H1 (cell line): ENCODE measurements at regions not wholly inside any gene's neighbourhood (a gene's known extent, or its start where the extent isn't known, plus 50 kb on each side); places are given as distances from the start of the nearest gene placed in this dataset.

Source experiments
- ATF2 ChIP-seq: IDR thresholded peaks from 2 replicates; pipeline ENCODE4 v1.6.1; 2012; ENCODE audit warnings: low read length, inconsistent platforms
- CBX5 ChIP-seq: fragments of 300-800, 300-1000 bp; sonication (generic); IDR thresholded peaks from 2 replicates; pipeline ENCODE4 v1.7.1; 2016; ENCODE audit warnings: antibody characterized with exemption, low read length, low read depth
- CTBP2 ChIP-seq: IDR thresholded peaks from 2 replicates; pipeline ENCODE4 v1.7.0; 2011; ENCODE audit warnings: borderline replicate concordance, mild to moderate bottlenecking, moderate library complexity, mixed read lengths, low read length; ENCODE audit not compliant: insufficient read depth, insufficient read length
- EGR1 ChIP-seq: IDR thresholded peaks from 2 replicates; pipeline ENCODE4 v1.6.1; 2011; ENCODE audit warnings: low read depth, low read length, borderline replicate concordance
- GTF2F1 ChIP-seq: IDR thresholded peaks from 2 replicates; pipeline ENCODE4 v1.6.1; 2012; ENCODE audit warnings: low read depth, low read length, improper control_type of control experiment, borderline replicate concordance
- HDAC2 ChIP-seq, 2 experiments: fragments of 300-600 bp in 1 of 2; sonication (generic) in 1 of 2; IDR thresholded peaks; 2 replicates each; pipeline ENCODE4 v1.6.1; 2011 to 2012; ENCODE audit warnings: low read depth in 2 of 2, low read length in 2 of 2, mild to moderate bottlenecking in 2 of 2, moderate library complexity in 2 of 2, borderline replicate concordance in 1 of 2, inconsistent platforms in 1 of 2
- KDM1A ChIP-seq: fragments of 200-600, 300-600 bp; sonication (generic); IDR thresholded peaks from 2 replicates; pipeline ENCODE4 v1.7.1; 2016; ENCODE audit warnings: mild to moderate bottlenecking, low read length, borderline replicate concordance
- POU5F1 ChIP-seq: IDR thresholded peaks from 2 replicates; pipeline ENCODE4 v1.6.1; 2011; ENCODE audit warnings: low read depth, mild to moderate bottlenecking, low read length, moderate library complexity
- RAD21 ChIP-seq, 2 experiments: IDR thresholded peaks in 1 of 2; conservative IDR thresholded peaks in 1 of 2; 2 replicates each; pipeline ENCODE4 v1.6.1; 2011; ENCODE audit warnings: low read depth in 2 of 2, low read length in 2 of 2, improper control_type of control experiment in 1 of 2, inconsistent platforms in 1 of 2, mild to moderate bottlenecking in 1 of 2, moderate library complexity in 1 of 2
- RNF2 ChIP-seq: fragments of 200-900, 300-1000 bp; sonication (generic); IDR thresholded peaks from 2 replicates; pipeline ENCODE4 v1.7.1; 2016; ENCODE audit warnings: borderline replicate concordance, low read depth, mild to moderate bottlenecking, antibody characterized with exemption, low read length; ENCODE audit not compliant: poor library complexity, severe bottlenecking; ENCODE audit errors: missing control alignments
- RXRA ChIP-seq: IDR thresholded peaks from 2 replicates; pipeline ENCODE4 v1.6.1; 2011; ENCODE audit warnings: low read depth, mild to moderate bottlenecking, low read length, moderate library complexity; ENCODE audit not compliant: insufficient read depth
- SIRT6 ChIP-seq: IDR thresholded peaks from one replicate; pipeline ENCODE4 v1.7.1; 2012; ENCODE audit warnings: low read length, inconsistent platforms
- SP2 ChIP-seq: IDR thresholded peaks from 2 replicates; pipeline ENCODE4 v1.6.1; 2012; ENCODE audit warnings: mild to moderate bottlenecking, low read length, inconsistent platforms
- TAF7 ChIP-seq: optimal IDR thresholded peaks from 2 replicates; pipeline ENCODE3; 2011; ENCODE audit warnings: low read depth, mild to moderate bottlenecking, inconsistent platforms, low read length, moderate library complexity, borderline replicate concordance

DNA sequence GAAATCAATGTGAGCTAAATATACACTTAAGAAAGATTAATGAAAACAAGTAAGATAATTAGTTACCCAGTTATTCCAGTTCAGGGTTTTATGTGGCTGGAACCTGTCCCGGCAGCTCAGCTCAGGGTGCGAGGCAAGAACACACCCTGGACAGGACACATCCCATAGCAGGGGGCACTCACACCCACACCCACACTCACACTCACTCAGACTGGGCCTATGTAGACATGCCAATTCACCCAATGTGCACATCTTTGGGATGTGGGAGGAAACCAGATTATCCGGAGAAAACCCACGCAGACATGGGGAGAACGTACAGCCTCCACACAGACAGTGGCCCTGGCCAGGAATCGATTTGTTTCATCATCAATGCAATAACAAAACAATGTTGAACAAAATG lies 66.0 kb upstream of the TMCC3 start (continued):
- no peak for TF ChIP-seq TAF7
- TF ChIP-seq SP2 = no peak
- TF ChIP-seq ATF2 = no peak
- TF ChIP-seq CBX5 = no peak
- no peak for TF ChIP-seq RXRA
- no peak for TF ChIP-seq RNF2
- TF ChIP-seq CTBP2 = no peak
- no peak for TF ChIP-seq SIRT6
- no peak for TF ChIP-seq EGR1
- TF ChIP-seq GTF2F1 = no peak
- no peak for TF ChIP-seq HDAC2 (IDR thresholded peaks at IDR 0.05; ENCODE audit: borderline replicate concordance in 1 of 2, low read depth in 2 of 2, low read length in 2 of 2)
- no peak for TF ChIP-seq RAD21 (IDR thresholded peaks at IDR 0.05 in 1 of 2, conservative IDR thresholded peaks at IDR 0.05 in 1 of 2; ENCODE audit: low read depth in 2 of 2, low read length in 2 of 2)
- no peak for TF ChIP-seq KDM1A
- TF ChIP-seq POU5F1 = no peak
